HG02588 (cell line): ENCODE measurements at regions not wholly inside any gene's neighbourhood (a gene's known extent, or its start where the extent isn't known, plus 50 kb on each side); places are given as distances from the start of the nearest gene placed in this dataset.
"Not testable (repeated sequence)": the region's sequence is repeated elsewhere in the genome, so short reads cannot be mapped to it uniquely, and the experiment has no call there.

Source experiments
- ATAC-seq: cut with Tn5 transposase; IDR thresholded peaks from one replicate; pipeline ENCODE4 v1.9.1; 2021; ENCODE audit warnings: mild to moderate bottlenecking, moderate library complexity; ENCODE audit not compliant: unreplicated experiment

GRCh38 chr13:57909833-57910232 lies 278.3 kb downstream of the PCDH17 start:
- ATAC-seq = not testable (repeated sequence)

GRCh38 chr13:57918086-57918485 lies 286.5 kb downstream of the PCDH17 start:
- ATAC-seq = no peak

DNA sequence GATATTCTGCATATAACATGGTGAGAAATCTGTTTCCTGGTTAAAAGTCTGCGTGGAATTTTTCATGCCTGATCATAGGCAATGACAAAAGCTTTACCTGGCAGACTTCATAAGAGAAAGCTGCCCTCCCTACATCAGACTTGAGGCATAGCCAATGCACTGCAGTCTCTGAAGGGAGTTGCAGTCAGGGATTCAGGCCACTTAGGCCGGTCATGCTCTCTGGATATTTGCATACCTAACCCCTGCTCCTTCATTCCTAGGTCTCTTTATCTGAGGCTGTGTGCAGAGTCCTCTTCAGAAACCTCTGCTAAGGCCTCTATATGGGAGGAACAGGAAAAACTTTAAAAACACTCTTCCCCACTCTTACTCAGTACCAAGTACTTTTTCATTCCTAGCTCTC lies 287.4 kb downstream of the PCDH17 start:
- ATAC-seq = no peak

- no peak for ATAC-seq
Observed at GRCh38 chr13:57925250-57925649, 293.7 kb downstream of the PCDH17 start.

GRCh38 chr13:57925751-57926150 lies 294.2 kb downstream of the PCDH17 start:
- no peak for ATAC-seq

DNA sequence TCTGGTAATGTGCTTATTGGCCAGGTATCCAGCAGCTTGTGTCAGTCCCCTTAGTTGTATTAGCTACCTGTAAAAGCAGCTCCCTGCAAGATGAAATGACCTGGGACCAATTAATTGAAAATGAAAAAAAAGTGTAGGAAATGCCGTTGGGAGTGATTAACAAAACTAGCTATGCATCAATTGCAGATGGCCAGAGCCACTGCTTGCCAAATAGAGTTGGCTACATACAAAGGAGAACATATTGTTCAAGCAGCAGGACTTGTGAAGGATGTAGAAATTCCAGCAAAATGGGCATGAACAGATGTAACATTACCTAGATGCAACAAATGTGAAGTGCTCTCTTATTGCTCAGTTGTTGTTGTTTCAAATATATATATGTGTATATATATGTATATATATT lies 300.5 kb downstream of the PCDH17 start:
- no peak for ATAC-seq

DNA sequence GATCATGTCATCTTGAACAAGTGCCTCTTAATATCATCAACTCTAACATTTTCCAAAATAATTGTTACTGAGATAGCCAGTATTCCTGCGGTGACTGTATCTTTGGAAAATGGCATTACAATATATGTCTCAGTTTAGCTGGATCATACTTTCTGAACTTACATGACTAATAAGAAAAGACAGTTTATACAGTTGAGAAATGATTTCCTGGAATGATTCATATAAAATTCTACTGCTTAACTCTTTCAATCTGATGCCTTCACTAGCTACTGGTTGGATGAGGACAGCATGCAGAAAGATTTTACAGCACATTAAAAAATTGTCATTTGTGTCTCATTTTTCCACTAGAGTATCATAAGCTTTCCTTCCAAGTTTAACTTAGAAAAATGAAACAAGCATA lies 302.1 kb downstream of the PCDH17 start:
- no peak for ATAC-seq

DNA sequence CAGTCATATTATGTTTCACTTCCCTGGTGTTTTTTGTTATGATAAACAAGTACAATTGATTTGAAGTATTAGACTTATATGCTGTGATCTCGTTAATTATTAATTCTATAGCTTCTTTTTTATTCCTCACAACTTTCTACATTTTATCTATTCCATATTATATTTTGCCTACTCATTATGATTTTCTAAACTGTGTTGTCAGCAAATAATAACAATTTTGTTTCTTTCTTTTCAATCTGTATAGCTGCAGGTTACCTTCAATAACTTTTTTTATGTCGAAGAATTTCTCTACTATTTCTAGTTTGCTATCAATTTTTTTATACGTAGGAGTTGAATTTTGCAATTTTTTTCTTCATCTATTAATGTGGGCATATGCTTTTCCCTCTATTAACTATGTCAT lies 304.4 kb downstream of the PCDH17 start:
- ATAC-seq = no peak

GRCh38 chr13:57946361-57946760 lies 314.8 kb downstream of the PCDH17 start:
- ATAC-seq = peak; percentile 99

GRCh38 chr13:57948884-57949283 lies 317.3 kb downstream of the PCDH17 start:
- ATAC-seq = no peak

- no peak for ATAC-seq
Observed at GRCh38 chr13:57969951-57970350, 338.4 kb downstream of the PCDH17 start.

DNA sequence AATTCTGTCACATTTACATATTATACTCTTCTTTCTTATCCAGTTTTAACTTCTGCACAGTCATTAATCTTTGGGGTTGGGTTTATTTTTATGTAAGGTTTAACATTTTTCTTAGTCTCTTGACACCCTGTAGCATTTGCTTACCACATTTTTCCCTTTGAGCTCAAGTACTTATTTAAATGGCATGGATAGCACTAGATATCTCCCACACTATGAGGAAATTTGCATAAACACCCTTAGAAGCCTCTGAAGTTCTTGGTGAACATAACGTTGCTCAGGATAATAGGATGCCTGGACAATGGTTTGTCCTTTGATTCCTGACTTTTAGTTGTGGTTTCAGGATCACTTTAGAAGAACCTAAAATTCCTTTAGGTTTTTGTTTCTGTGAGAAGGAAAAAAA lies 338.9 kb downstream of the PCDH17 start:
- ATAC-seq = no peak

- ATAC-seq = no peak
Observed at GRCh38 chr13:57982782-57983181, 351.2 kb downstream of the PCDH17 start.

- no peak for ATAC-seq
Observed at GRCh38 chr13:57988276-57988675, 356.7 kb downstream of the PCDH17 start.

GRCh38 chr13:57991041-57991440 lies 359.5 kb downstream of the PCDH17 start:
- no peak for ATAC-seq

GRCh38 chr13:57992416-57992815 lies 360.9 kb downstream of the PCDH17 start:
- no peak for ATAC-seq

DNA sequence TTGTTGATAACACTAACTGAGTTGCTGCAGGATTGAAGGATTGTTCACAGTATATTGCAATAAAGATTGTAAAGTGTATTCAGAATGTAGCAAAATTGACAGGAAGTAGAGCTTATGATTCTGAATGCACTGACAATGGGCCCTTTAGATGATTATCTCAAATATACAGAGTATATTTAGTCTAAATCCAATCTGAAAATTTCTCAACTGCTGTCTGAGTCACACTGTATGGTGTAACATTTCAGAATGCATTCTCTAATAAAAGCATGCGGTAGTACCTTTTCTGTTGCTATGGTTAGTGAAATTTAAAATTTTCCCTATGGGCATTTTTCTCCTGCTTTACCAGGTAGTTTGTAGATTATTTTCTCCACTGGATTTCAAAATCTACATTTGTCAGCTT lies 365.2 kb downstream of the PCDH17 start:
- no peak for ATAC-seq

- ATAC-seq = no peak
Observed at GRCh38 chr13:58004751-58005150, 373.2 kb downstream of the PCDH17 start.

GRCh38 chr13:58018020-58018419 lies 386.5 kb downstream of the PCDH17 start:
- ATAC-seq = no peak

GRCh38 chr13:58018865-58019264 lies 387.3 kb downstream of the PCDH17 start:
- no peak for ATAC-seq

GRCh38 chr13:58024103-58024502 lies 392.6 kb downstream of the PCDH17 start:
- ATAC-seq = no peak

GRCh38 chr13:58025821-58026220 lies 394.3 kb downstream of the PCDH17 start:
- ATAC-seq = no peak

DNA sequence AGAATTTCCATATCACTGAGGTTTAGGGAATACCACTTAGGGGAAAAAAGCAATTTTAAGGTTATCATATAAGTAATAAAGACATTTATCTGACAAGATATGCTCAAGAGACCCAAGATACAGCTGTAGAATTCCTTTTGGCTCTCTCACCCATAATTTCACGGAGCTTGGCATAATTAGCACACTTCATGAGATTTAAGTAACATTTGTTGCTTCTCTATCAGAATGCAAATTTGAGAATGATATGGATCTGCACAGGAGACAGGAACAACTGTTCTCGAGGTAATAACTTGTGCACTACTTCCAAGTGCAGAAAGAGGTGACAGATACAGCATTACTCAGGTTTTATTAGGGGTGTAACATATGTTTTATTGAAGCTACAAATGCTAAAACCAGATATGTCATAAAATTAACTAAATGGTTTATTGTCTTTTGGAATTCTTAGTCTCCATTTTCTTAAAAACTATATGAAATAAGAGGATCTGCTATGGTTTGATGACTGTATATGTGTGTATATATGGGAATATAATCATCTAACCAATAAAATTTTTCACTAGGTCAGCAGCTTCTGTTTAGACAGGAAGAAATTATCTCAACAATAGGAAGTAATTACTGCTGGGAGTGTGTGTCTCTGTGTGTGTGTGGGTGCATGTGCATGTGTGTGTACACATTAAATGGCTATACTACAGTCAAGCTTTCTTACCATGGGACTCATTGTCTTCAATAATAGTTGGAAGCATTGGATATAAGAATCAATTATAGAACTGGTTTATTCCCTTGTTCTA lies 401.3 kb downstream of the PCDH17 start:
- no peak for ATAC-seq
